Esophagus muscularis mucosa (tissue), 4 donors: ENCODE measurements at regions not wholly inside any gene's neighbourhood (a gene's known extent, or its start where the extent isn't known, plus 50 kb on each side); places are given as distances from the start of the nearest gene placed in this dataset.
"Not testable (repeated sequence)": the region's sequence is repeated elsewhere in the genome, so short reads cannot be mapped to it uniquely, and the experiment has no call there.

Source experiments
- DNase-seq: peaks from one replicate; pipeline ENCODE4 v3.0.0-alpha.2; 2017; ENCODE audit errors: extremely low spot score
- H3K27ac ChIP-seq, 4 donors: fragments of 200-600 bp; sonication (generic); replicated peaks in 1 of 4; 1 replicate in 3 of 4; 2 replicates in 1 of 4; pipeline ENCODE4 v1.5.1; 2016 to 2019; ENCODE audit warnings: mild to moderate bottlenecking in 1 of 4
- H3K27me3 ChIP-seq, 4 donors: fragments of 200-600 bp; sonication (generic); one replicate each; pipeline versions ENCODE4 v1.5.1 to v1.6.0; 2016 to 2019
- H3K36me3 ChIP-seq, 4 donors: fragments of 200-600 bp; sonication (generic); one replicate each; pipeline ENCODE4 v1.5.1; 2016 to 2019
- H3K4me1 ChIP-seq, 4 donors: fragments of 200-600 bp; sonication (generic); one replicate each; pipeline ENCODE4 v1.5.1; 2016 to 2019
- H3K4me3 ChIP-seq, 4 donors: fragments of 200-600 bp; sonication (generic); 1 replicate in 2 of 4; 2 replicates in 2 of 4; pipeline ENCODE4 v1.5.1; 2016 to 2019; ENCODE audit warnings: mild to moderate bottlenecking in 4 of 4, moderate library complexity in 1 of 4
- H3K9me3 ChIP-seq, 4 donors: fragments of 200-600 bp; sonication (generic); 1 replicate in 3 of 4; 2 replicates in 1 of 4; pipeline ENCODE4 v1.5.1; 2016 to 2019
- CTCF ChIP-seq, 3 experiments: fragments of 200-600 bp in 2 of 3; fragments of 450-650 bp in 1 of 3; sonication (generic) in 2 of 3; IDR thresholded peaks; one replicate each; pipeline ENCODE4 v1.5.1; 2017 to 2019; ENCODE audit warnings: antibody characterized with exemption in 3 of 3, mild to moderate bottlenecking in 2 of 3, moderate library complexity in 1 of 3
- EP300 ChIP-seq: sonication (generic); formaldehyde crosslinking; IDR thresholded peaks from one replicate; pipeline ENCODE4 v1.6.1; 2017; ENCODE audit warnings: antibody characterized with exemption
- POLR2A ChIP-seq: fragments of 450-650 bp; IDR thresholded peaks from one replicate; pipeline ENCODE4 v1.6.1; 2017; ENCODE audit warnings: antibody characterized with exemption, moderate library complexity, mild to moderate bottlenecking, low read depth
- POLR2AphosphoS5 ChIP-seq, 2 donors: sonication (generic); formaldehyde crosslinking; IDR thresholded peaks; one replicate each; pipeline ENCODE4 v1.6.1; 2017; ENCODE audit warnings: antibody characterized with exemption in 2 of 2
- WGBS: methylation state at CpG from one replicate; pipeline ENCODE4 v1.1.5; 2018; 5-methylcytosine and 5-hydroxymethylcytosine counted together
- intact Hi-C: fragments of 100-400 bp; cut with DNase I; formaldehyde crosslinking; loops from one replicate; pipeline ENCODE4 v1.15.1; 2023

GRCh38 chr12:111244673-111245072 is 124.2 kb downstream of the PHETA1 start:
- H3K9me3 ChIP-seq = peaks cover 0 to 36% (median 19%) of the 10 kb centered on the region in 4 donors
- intact Hi-C loops = no loop called here
- H3K27ac ChIP-seq = no peak overlapping the region
- peaks cover 0 to 55% (median 0%) of the 10 kb centered on the region in 4 donors for H3K27me3 ChIP-seq
- H3K4me1 ChIP-seq = no peaks in the 10 kb centered on the region
- no peaks in the 10 kb centered on the region for H3K36me3 ChIP-seq
- no peak for TF ChIP-seq POLR2A
- no peak for TF ChIP-seq EP300
- TF ChIP-seq CTCF (IDR thresholded peaks at IDR 0.05) = no peak
- no peak for TF ChIP-seq POLR2AphosphoS5 (IDR thresholded peaks at IDR 0.05)
- no peak for DNase-seq
- no peak overlapping the region for H3K4me3 ChIP-seq

GRCh38 chr12:111242817-111243216 is 126.1 kb downstream of the PHETA1 start:
- H3K4me1 ChIP-seq, intact Hi-C loops, H3K4me3 ChIP-seq, H3K36me3 ChIP-seq, DNase-seq, H3K27ac ChIP-seq: not testable (repeated sequence)
- Histone ChIP-seq H3K9me3 (peaks cover 0 to 36% (median 19%) of the 10 kb centered on the region in 4 donors), H3K27me3 (peaks cover 0 to 45% (median 0%) of the 10 kb centered on the region in 4 donors)
- 88% methylated on average over 1 of the region's 1 CpG for WGBS

- WGBS = 65% methylated on average over 7 of the region's 7 CpGs
- Histone ChIP-seq H3K9me3 (peaks cover 0 to 36% (median 19%) of the 10 kb centered on the region in 4 donors), H3K27me3 (peaks cover 0 to 39% (median 0%) of the 10 kb centered on the region in 4 donors), H3K4me3 (no peak overlapping the region), H3K36me3 (no peaks in the 10 kb centered on the region), H3K27ac (no peak overlapping the region), H3K4me1 (no peaks in the 10 kb centered on the region)
- intact Hi-C loops = no loop called here
- no peak for DNase-seq
- no peak for TF ChIP-seq POLR2A
- no peak for TF ChIP-seq CTCF (IDR thresholded peaks at IDR 0.05)
- no peak for TF ChIP-seq POLR2AphosphoS5 (IDR thresholded peaks at IDR 0.05)
- TF ChIP-seq EP300 = no peak
Measured at GRCh38 chr12:111242184-111242583, 126.7 kb downstream of the PHETA1 start.

GRCh38 chr12:111240374-111240773 is 128.5 kb downstream of the PHETA1 start:
- intact Hi-C loops = no loop called here
- Histone ChIP-seq H3K4me1 (no peaks in the 10 kb centered on the region), H3K36me3 (no peaks in the 10 kb centered on the region), H3K4me3 (no peak overlapping the region), H3K27ac (no peak overlapping the region), H3K9me3 (peaks cover 0 to 36% (median 7%) of the 10 kb centered on the region in 4 donors), H3K27me3 (peaks cover 0 to 25% (median 0%) of the 10 kb centered on the region in 4 donors)
- no peak for TF ChIP-seq POLR2AphosphoS5 (IDR thresholded peaks at IDR 0.05)
- no peak for TF ChIP-seq CTCF (IDR thresholded peaks at IDR 0.05)
- no peak for TF ChIP-seq POLR2A
- no peak for TF ChIP-seq EP300
- WGBS = 69% methylated on average over 4 of the region's 4 CpGs
- DNase-seq = no peak

GRCh38 chr12:111239235-111239634 is 129.7 kb downstream of the PHETA1 start:
- no peak for DNase-seq
- Histone ChIP-seq H3K36me3 (no peaks in the 10 kb centered on the region), H3K9me3 (peaks cover 0 to 27% (median 3%) of the 10 kb centered on the region in 4 donors), H3K27ac (no peak overlapping the region), H3K27me3 (peaks cover 0 to 18% (median 0%) of the 10 kb centered on the region in 4 donors), H3K4me1 (no peaks in the 10 kb centered on the region), H3K4me3 (no peak overlapping the region)
- WGBS = 52% methylated on average over 8 of the region's 8 CpGs
- no peak for TF ChIP-seq CTCF (IDR thresholded peaks at IDR 0.05)
- TF ChIP-seq EP300 = no peak
- TF ChIP-seq POLR2AphosphoS5 (IDR thresholded peaks at IDR 0.05) = no peak
- no peak for TF ChIP-seq POLR2A
- intact Hi-C loops = no loop called here
